B cell (primary cell): ENCODE measurements at regions not wholly inside any gene's neighbourhood (a gene's known extent, or its start where the extent isn't known, plus 50 kb on each side); places are given as distances from the start of the nearest gene placed in this dataset.

ENCODE experiments used
- ATAC-seq: fragments of 200-7000 bp; cut with Tn5 transposase; one replicate; pipeline ENCODE4 v1.10.0; 2021; ENCODE audit warnings: low read depth, mild to moderate bottlenecking, moderate number of reproducible peaks, moderate library complexity
- CTCF ChIA-PET: fragments of 350-600 bp; sonication (Branson Sonifier 250); formaldehyde crosslinking; loops from one replicate; lab custom pipeline; 2021; ENCODE audit warnings: antibody characterized with exemption, inconsistent platforms; lab: Charles Lee
- POLR2A ChIA-PET: fragments of 350-600 bp; sonication (Branson Sonifier 250); formaldehyde crosslinking; loops from one replicate; lab custom pipeline; 2021; ENCODE audit warnings: antibody characterized with exemption; lab: Charles Lee
- DNase-seq: peaks from one replicate; pipeline ENCODE4 v3.0.0; 2013
- H2AFZ ChIP-seq: 2 replicates; pipeline ENCODE4 v1.6.1; 2012; ENCODE audit warnings: mild to moderate bottlenecking, low read depth, low read length; ENCODE audit not compliant: insufficient read depth, poor library complexity, severe bottlenecking
- H3K27ac ChIP-seq, 2 donors: 1 replicate in 1 of 2; 2 replicates in 1 of 2; pipeline ENCODE4 v1.5.1; 2012 to 2013; ENCODE audit warnings: low read length in 2 of 2, mild to moderate bottlenecking in 2 of 2, moderate library complexity in 1 of 2
- H3K27me3 ChIP-seq, 4 experiments: fragments of 200-600 bp in 1 of 4; sonication (generic) in 1 of 4; replicated peaks in 1 of 4; 1 replicate in 2 of 4; 2 replicates in 2 of 4; pipeline versions ENCODE4 v1.6.1 to v1.7.0; 2013 to 2016; ENCODE audit warnings: low read length in 3 of 4, mild to moderate bottlenecking in 2 of 4, mixed read lengths in 1 of 4, moderate library complexity in 1 of 4; ENCODE audit not compliant: insufficient read depth in 4 of 4, control insufficient read depth in 3 of 4; ENCODE audit errors: control extremely low read depth in 1 of 4
- H3K36me3 ChIP-seq, 2 experiments: replicated peaks in 1 of 2; 1 replicate in 1 of 2; 2 replicates in 1 of 2; pipeline versions ENCODE4 v1.6.1 to v1.7.1; 2013; ENCODE audit warnings: low read length in 1 of 2; ENCODE audit not compliant: insufficient read depth in 2 of 2, control insufficient read depth in 1 of 2; ENCODE audit errors: control extremely low read depth in 1 of 2, extremely low read depth in 1 of 2
- H3K4me1 ChIP-seq, 2 donors: fragments of 200-600 bp in 1 of 2; sonication (generic) in 1 of 2; 1 replicate in 1 of 2; 2 replicates in 1 of 2; pipeline versions ENCODE4 v1.5.1 to v1.6.1; 2013 to 2017; ENCODE audit warnings: low read length in 2 of 2; ENCODE audit not compliant: control insufficient read depth in 2 of 2, insufficient read depth in 2 of 2
- H3K4me2 ChIP-seq: replicated peaks from 2 replicates; pipeline ENCODE3; 2012; ENCODE audit warnings: mild to moderate bottlenecking, low read depth, low read length; ENCODE audit not compliant: poor library complexity, severe bottlenecking
- H3K4me3 ChIP-seq, 5 experiments: fragments of 200-600 bp in 1 of 5; sonication (generic) in 1 of 5; 1 replicate in 3 of 5; 2 replicates in 2 of 5; pipeline versions ENCODE4 v1.5.1 to v1.7.0; 2011 to 2016; ENCODE audit warnings: low read length in 4 of 5, mild to moderate bottlenecking in 4 of 5, low read depth in 2 of 5, control low read depth in 1 of 5, moderate library complexity in 1 of 5; ENCODE audit not compliant: insufficient read depth in 1 of 5; ENCODE audit errors: control extremely low read depth in 1 of 5, extremely low read depth in 1 of 5
- H3K79me2 ChIP-seq: fragments of 200-600 bp; sonication (generic); one replicate; pipeline ENCODE4 v1.6.0; 2016; ENCODE audit warnings: low read length; ENCODE audit not compliant: control insufficient read depth, insufficient read depth
- H3K9ac ChIP-seq: fragments of 200-600 bp; sonication (generic); 2 replicates; pipeline ENCODE4 v1.6.1; 2017; ENCODE audit warnings: mild to moderate bottlenecking, low read length, moderate library complexity
- H3K9me3 ChIP-seq, 3 donors: one replicate each; pipeline versions ENCODE4 v1.6.1 to v1.7.1; 2013; ENCODE audit warnings: low read length in 2 of 3; ENCODE audit not compliant: control insufficient read depth in 2 of 3, insufficient read depth in 1 of 3; ENCODE audit errors: control extremely low read depth in 1 of 3
- H4K20me1 ChIP-seq: 2 replicates; pipeline ENCODE4 v1.6.0; 2012; ENCODE audit warnings: mild to moderate bottlenecking, low read length; ENCODE audit not compliant: insufficient read depth, control insufficient read depth, poor library complexity, severe bottlenecking
- H3K27ac Mint-ChIP-seq: one replicate; pipeline ENCODE4 v1.8.0; 2021; ENCODE audit warnings: mixed read lengths
- H3K27me3 Mint-ChIP-seq: one replicate; pipeline ENCODE4 v1.8.0; 2021; ENCODE audit warnings: mixed read lengths
- H3K4me1 Mint-ChIP-seq: one replicate; pipeline ENCODE4 v1.8.0; 2021; ENCODE audit warnings: mixed read lengths
- H3K4me3 Mint-ChIP-seq: one replicate; pipeline ENCODE4 v1.8.0; 2021; ENCODE audit warnings: mixed read lengths
- H3K9me3 Mint-ChIP-seq: one replicate; pipeline ENCODE4 v1.8.0; 2022; ENCODE audit warnings: mixed read lengths; ENCODE audit not compliant: insufficient read depth
- EZH2 ChIP-seq: IDR thresholded peaks from 2 replicates; pipeline ENCODE4 v1.6.1; 2012; ENCODE audit warnings: borderline replicate concordance, low read depth, mild to moderate bottlenecking, moderate library complexity, low read length; ENCODE audit not compliant: insufficient read depth, poor library complexity, severe bottlenecking
- WGBS: methylation state at CpG from one replicate; pipeline ENCODE4 v1.1.5; 2013; ENCODE audit warnings: missing lambda C conversion rate; ENCODE audit not compliant: insufficient coverage; 5-methylcytosine and 5-hydroxymethylcytosine counted together
- intact Hi-C: fragments of 100-400 bp; cut with micrococcal nuclease; formaldehyde crosslinking; loops from one replicate; pipeline ENCODE4 v1.10.0; 2022
- TF ChIP-seq, protein P1 (sequence below): fragments of 200-600 bp; IDR thresholded peaks from one replicate; pipeline ENCODE4 v1.8.0; 2022; ENCODE audit warnings: antibody characterized with exemption, mild to moderate bottlenecking

DNA sequence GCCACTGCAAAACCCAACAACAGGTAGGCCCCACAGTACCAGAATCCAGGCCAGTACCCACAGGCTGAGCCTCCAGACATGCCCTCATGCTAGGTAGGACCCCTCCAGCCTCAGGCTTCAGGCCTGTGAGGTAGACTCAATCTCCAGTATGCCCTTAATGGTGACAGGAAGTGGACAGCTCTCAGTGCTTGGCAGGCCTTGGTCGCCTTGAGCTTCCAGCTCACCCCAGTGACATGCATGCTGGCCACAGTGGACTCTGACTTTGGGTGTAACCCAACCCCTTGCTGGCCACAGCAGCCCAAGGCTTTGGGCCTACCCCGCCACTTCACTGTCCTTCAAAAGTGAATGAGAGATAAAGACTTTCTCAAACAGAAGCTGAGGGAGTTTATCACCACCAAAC lies 324.2 kb downstream of the ANTXR2 start:
- H3K9me3 Mint-ChIP-seq = no peaks in the 10 kb centered on the region
- H3K27me3 Mint-ChIP-seq = peaks cover 3% of the 10 kb centered on the region
- Histone ChIP-seq H3K27me3 (no peaks in the 10 kb centered on the region), H3K9me3 (no peaks in the 10 kb centered on the region), H3K27ac (no peak overlapping the region), H3K4me3 (no peak overlapping the region), H3K4me2 (no peak overlapping the region), H3K79me2 (no peaks in the 10 kb centered on the region), H2AFZ (no peak overlapping the region), H3K36me3 (no peaks in the 10 kb centered on the region), H3K9ac (no peak overlapping the region), H4K20me1 (no peaks in the 10 kb centered on the region), H3K4me1 (no peaks in the 10 kb centered on the region)
- no peaks in the 10 kb centered on the region for H3K4me1 Mint-ChIP-seq
- 95% methylated on average over 2 of the region's 2 CpGs for whole genome bisulfite sequencing
- ATAC-seq = no peak
- no peak overlapping the region for H3K4me3 Mint-ChIP-seq
- H3K27ac Mint-ChIP-seq = no peak overlapping the region
- ChIA-PET CTCF (no interaction called here), POLR2A (no interaction called here)
- TF ChIP-seq EZH2 = no peak
- TF ChIP-seq, protein P1, sequence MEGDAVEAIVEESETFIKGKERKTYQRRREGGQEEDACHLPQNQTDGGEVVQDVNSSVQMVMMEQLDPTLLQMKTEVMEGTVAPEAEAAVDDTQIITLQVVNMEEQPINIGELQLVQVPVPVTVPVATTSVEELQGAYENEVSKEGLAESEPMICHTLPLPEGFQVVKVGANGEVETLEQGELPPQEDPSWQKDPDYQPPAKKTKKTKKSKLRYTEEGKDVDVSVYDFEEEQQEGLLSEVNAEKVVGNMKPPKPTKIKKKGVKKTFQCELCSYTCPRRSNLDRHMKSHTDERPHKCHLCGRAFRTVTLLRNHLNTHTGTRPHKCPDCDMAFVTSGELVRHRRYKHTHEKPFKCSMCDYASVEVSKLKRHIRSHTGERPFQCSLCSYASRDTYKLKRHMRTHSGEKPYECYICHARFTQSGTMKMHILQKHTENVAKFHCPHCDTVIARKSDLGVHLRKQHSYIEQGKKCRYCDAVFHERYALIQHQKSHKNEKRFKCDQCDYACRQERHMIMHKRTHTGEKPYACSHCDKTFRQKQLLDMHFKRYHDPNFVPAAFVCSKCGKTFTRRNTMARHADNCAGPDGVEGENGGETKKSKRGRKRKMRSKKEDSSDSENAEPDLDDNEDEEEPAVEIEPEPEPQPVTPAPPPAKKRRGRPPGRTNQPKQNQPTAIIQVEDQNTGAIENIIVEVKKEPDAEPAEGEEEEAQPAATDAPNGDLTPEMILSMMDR = no peak
- no peak for DNase-seq
- intact Hi-C loops = no loop called here

DNA sequence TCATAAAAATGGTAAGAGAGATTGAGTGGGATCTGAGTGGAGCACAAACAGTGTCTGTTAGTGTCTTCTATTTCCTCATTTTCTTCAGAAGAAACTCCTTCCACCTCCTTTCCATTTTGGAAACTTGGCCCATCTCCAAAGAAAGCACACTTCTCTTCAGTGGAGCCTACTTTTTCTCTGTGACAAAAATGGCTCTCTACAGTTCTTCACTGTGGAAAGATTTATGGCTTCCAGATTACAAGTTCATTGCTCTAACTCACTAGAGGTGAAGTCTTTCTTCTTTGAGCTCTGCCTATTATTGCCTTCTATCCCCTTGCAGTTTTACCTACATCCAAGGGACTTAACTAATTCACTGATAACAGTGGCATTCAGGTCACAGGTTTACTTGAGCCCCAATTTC lies 325.8 kb downstream of the ANTXR2 start:
- Histone ChIP-seq H3K36me3 (no peaks in the 10 kb centered on the region), H3K27me3 (no peaks in the 10 kb centered on the region), H3K4me3 (no peak overlapping the region), H3K9me3 (no peaks in the 10 kb centered on the region), H2AFZ (no peak overlapping the region), H3K4me1 (no peaks in the 10 kb centered on the region), H3K9ac (no peak overlapping the region), H4K20me1 (no peaks in the 10 kb centered on the region), H3K4me2 (no peak overlapping the region), H3K79me2 (no peaks in the 10 kb centered on the region), H3K27ac (no peak overlapping the region)
- intact Hi-C loops = no loop called here
- ChIA-PET POLR2A (no interaction called here), CTCF (no interaction called here)
- Mint-ChIP-seq H3K27me3 (peaks cover 3% of the 10 kb centered on the region), H3K27ac (no peak overlapping the region), H3K9me3 (no peaks in the 10 kb centered on the region), H3K4me3 (no peak overlapping the region), H3K4me1 (no peaks in the 10 kb centered on the region)
- ATAC-seq = no peak
- no peak for TF ChIP-seq EZH2
- TF ChIP-seq, protein P1 = no peak
- no peak for DNase-seq
